ENCODE measurements at regions not wholly inside any gene's neighbourhood (a gene's known extent, or its start where the extent isn't known, plus 50 kb on each side); places are given as distances from the start of the nearest gene placed in this dataset.

GRCh38 chr3:178072391-178073305 lies 463.6 kb upstream of the KCNMB2 start:
- TF ChIP-seq CTCF (IDR thresholded peaks at IDR 0.05) (no peak), POLR2A (IDR thresholded peaks at IDR 0.05) (no peak)

Measured in thyroid gland (tissue), 4 donors.